Ishikawa (cell line): ENCODE measurements at regions not wholly inside any gene's neighbourhood (a gene's known extent, or its start where the extent isn't known, plus 50 kb on each side); places are given as distances from the start of the nearest gene placed in this dataset.

Experiments
- CEBPB ChIP-seq: IDR thresholded peaks from 2 replicates; pipeline ENCODE4 v1.6.1; 2012
- CREB1 ChIP-seq: IDR thresholded peaks from 2 replicates; pipeline ENCODE4 v1.6.1; 2012; ENCODE audit warnings: low read depth
- EGR1 ChIP-seq: IDR thresholded peaks from 2 replicates; pipeline ENCODE4 v1.6.1; 2012
- EP300 ChIP-seq: IDR thresholded peaks from 2 replicates; pipeline ENCODE4 v1.6.1; 2012; ENCODE audit warnings: borderline replicate concordance
- FOXM1 ChIP-seq: IDR thresholded peaks from 2 replicates; pipeline ENCODE4 v1.6.1; 2012; ENCODE audit warnings: low read depth, borderline replicate concordance
- MAX ChIP-seq: IDR thresholded peaks from 2 replicates; pipeline ENCODE4 v1.6.1; 2012
- NFIC ChIP-seq: IDR thresholded peaks from 2 replicates; pipeline ENCODE4 v1.6.1; 2012
- RAD21 ChIP-seq: IDR thresholded peaks from 2 replicates; pipeline ENCODE4 v1.6.1; 2012; ENCODE audit warnings: low read depth
- REST ChIP-seq: IDR thresholded peaks from 2 replicates; pipeline ENCODE4 v1.6.1; 2012; ENCODE audit warnings: low read depth, mild to moderate bottlenecking
- TAF1 ChIP-seq: IDR thresholded peaks from 2 replicates; pipeline ENCODE4 v1.6.1; 2012; ENCODE audit warnings: low read depth, mild to moderate bottlenecking
- TCF12 ChIP-seq: IDR thresholded peaks from 2 replicates; pipeline ENCODE4 v1.6.1; 2012; ENCODE audit warnings: low read depth
- USF1 ChIP-seq: IDR thresholded peaks from 2 replicates; pipeline ENCODE4 v1.6.1; 2012
- YY1 ChIP-seq: IDR thresholded peaks from 2 replicates; pipeline ENCODE4 v1.6.1; 2012; ENCODE audit warnings: low read depth
- ZBTB7A ChIP-seq: IDR thresholded peaks from 2 replicates; pipeline ENCODE4 v1.6.1; 2012; ENCODE audit warnings: low read depth

- TF ChIP-seq CREB1 (no peak), RAD21 (no peak), CEBPB (no peak), NFIC (no peak), EP300 (no peak), REST (no peak), USF1 (no peak), MAX (no peak), TCF12 (no peak), EGR1 (no peak), YY1 (no peak), FOXM1 (no peak), ZBTB7A (no peak), TAF1 (no peak)
Observed at GRCh38 chr18:75132098-75132870, 76.7 kb downstream of the PTGR3 start.
